ENCODE measurements at regions not wholly inside any gene's neighbourhood (a gene's known extent, or its start where the extent isn't known, plus 50 kb on each side); places are given as distances from the start of the nearest gene placed in this dataset.

GRCh38 chr1:5098981-5099385 lies 444.6 kb downstream of the AJAP1 start:
- H3K9me2 ChIP-seq (replicated peaks; ENCODE audit: low read length): no peaks in the 10 kb centered on the region
- H3K4me3 ChIP-seq (ENCODE audit: low read length): no peak overlapping the region
- POLR2A ChIA-PET (ENCODE audit: unreplicated experiment): no interaction called here
- no peaks in the 10 kb centered on the region for H3K4me1 ChIP-seq (ENCODE audit: insufficient read depth, low read length)
- ATAC-seq (no peak), DNase-seq (no peak)
- no peak overlapping the region for H3K27ac ChIP-seq (ENCODE audit: low read length)
- H3K9me3 ChIP-seq (ENCODE audit: low read length): peaks cover 19% of the 10 kb centered on the region
- H3F3A ChIP-seq (ENCODE audit: low read length, unreplicated experiment): no peaks in the 10 kb centered on the region
- no peaks in the 10 kb centered on the region for H3K36me3 ChIP-seq (ENCODE audit: low read depth, low read length)
- no peaks in the 10 kb centered on the region for H3K27me3 ChIP-seq (ENCODE audit: low read length)
- H3K79me2 ChIP-seq (ENCODE audit: low read length): no peaks in the 10 kb centered on the region
- no TSS peak for BruUV-seq (replicated peaks)
- CTCF ChIA-PET: no interaction called here
- H4K20me1 ChIP-seq (ENCODE audit: low read length): no peaks in the 10 kb centered on the region
- TF ChIP-seq EZH2 (IDR thresholded peaks at IDR 0.05; ENCODE audit: low read length, unreplicated experiment): no peak
- no peak for TF ChIP-seq CTCF (conservative IDR thresholded peaks at IDR 0.05; ENCODE audit: low read depth, low read length)
- TF ChIP-seq EZH2phosphoT487 (IDR thresholded peaks at IDR 0.05; ENCODE audit: borderline replicate concordance, low read length): no peak
- intact Hi-C loops (cut with micrococcal nuclease): no loop called here
- H3K4me2 ChIP-seq (ENCODE audit: low read length): no peak overlapping the region
- H3K9ac ChIP-seq (ENCODE audit: low read length): no peak overlapping the region
- H2AFZ ChIP-seq (ENCODE audit: low read length): no peak overlapping the region

- no TSS peak for BruUV-seq (replicated peaks)
- no peaks in the 10 kb centered on the region for H3K36me3 ChIP-seq (ENCODE audit: low read depth, low read length)
Observed at GRCh38 chr1:5093042-5093441, 438.6 kb downstream of the AJAP1 start.

DNA sequence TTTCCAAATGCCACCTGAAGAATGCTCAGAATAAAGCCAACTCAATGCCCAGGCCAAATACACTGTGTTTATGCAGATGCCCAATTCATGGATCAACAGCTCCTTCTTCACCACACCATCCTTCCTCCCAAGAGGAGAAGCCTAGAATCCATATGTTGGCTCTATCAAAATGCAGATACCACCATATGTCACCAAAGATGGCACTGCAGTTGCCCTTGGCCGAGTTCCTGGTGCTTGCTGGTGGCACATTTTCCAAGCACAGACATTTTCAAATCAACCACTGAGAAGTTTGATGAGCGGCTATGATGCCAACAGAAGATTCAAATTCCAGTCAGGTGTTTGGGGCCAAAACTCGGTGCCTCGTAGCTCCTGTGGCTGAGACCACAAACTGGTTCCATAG lies 430.3 kb downstream of the AJAP1 start:
- Histone ChIP-seq H3K79me2 (ENCODE audit: low read length) (no peaks in the 10 kb centered on the region), H3K36me3 (ENCODE audit: low read depth, low read length) (no peaks in the 10 kb centered on the region), H3K9me3 (ENCODE audit: low read length) (peaks cover 5% of the 10 kb centered on the region; the same call in 1 of the 2 replicates), H2AFZ (ENCODE audit: low read length) (no peak overlapping the region), H3K4me1 (ENCODE audit: insufficient read depth, low read length) (no peaks in the 10 kb centered on the region), H3K9ac (ENCODE audit: low read length) (no peak overlapping the region), H3K4me3 (ENCODE audit: low read length) (no peak overlapping the region), H3K9me2 (replicated peaks; ENCODE audit: low read length) (no peaks in the 10 kb centered on the region), H3F3A (ENCODE audit: low read length, unreplicated experiment) (no peaks in the 10 kb centered on the region), H3K4me2 (ENCODE audit: low read length) (no peak overlapping the region), H3K27me3 (ENCODE audit: low read length) (no peaks in the 10 kb centered on the region), H4K20me1 (ENCODE audit: low read length) (no peaks in the 10 kb centered on the region), H3K27ac (ENCODE audit: low read length) (no peak overlapping the region)
- DNase-seq (no peak), ATAC-seq (no peak)
- CTCF ChIA-PET: no interaction called here
- POLR2A ChIA-PET (ENCODE audit: unreplicated experiment): no interaction called here
- BruUV-seq (replicated peaks): no TSS peak
- intact Hi-C loops (cut with micrococcal nuclease): no loop called here
- TF ChIP-seq EZH2 (IDR thresholded peaks at IDR 0.05; ENCODE audit: low read length, unreplicated experiment) (no peak), EZH2phosphoT487 (IDR thresholded peaks at IDR 0.05; ENCODE audit: borderline replicate concordance, low read length) (no peak), CTCF (conservative IDR thresholded peaks at IDR 0.05; ENCODE audit: low read depth, low read length) (no peak)

More at GRCh38 chr1:5093042-5093441, 438.6 kb downstream of the AJAP1 start:
- Histone ChIP-seq H3K27me3 (ENCODE audit: low read length) (no peaks in the 10 kb centered on the region), H3K27ac (ENCODE audit: low read length) (no peak overlapping the region), H4K20me1 (ENCODE audit: low read length) (no peaks in the 10 kb centered on the region), H3K4me2 (ENCODE audit: low read length) (no peak overlapping the region), H3K4me1 (ENCODE audit: insufficient read depth, low read length) (no peaks in the 10 kb centered on the region), H3F3A (ENCODE audit: low read length, unreplicated experiment) (no peaks in the 10 kb centered on the region), H2AFZ (ENCODE audit: low read length) (no peak overlapping the region), H3K9ac (ENCODE audit: low read length) (no peak overlapping the region), H3K9me2 (replicated peaks; ENCODE audit: low read length) (no peaks in the 10 kb centered on the region), H3K79me2 (ENCODE audit: low read length) (no peaks in the 10 kb centered on the region), H3K4me3 (ENCODE audit: low read length) (no peak overlapping the region), H3K9me3 (ENCODE audit: low read length) (peaks cover 44% of the 10 kb centered on the region)
- ATAC-seq: no peak
- ChIA-PET POLR2A (ENCODE audit: unreplicated experiment) (no interaction called here), CTCF (no interaction called here)
- TF ChIP-seq CTCF (conservative IDR thresholded peaks at IDR 0.05; ENCODE audit: low read depth, low read length) (no peak), EZH2 (IDR thresholded peaks at IDR 0.05; ENCODE audit: low read length, unreplicated experiment) (no peak), EZH2phosphoT487 (IDR thresholded peaks at IDR 0.05; ENCODE audit: borderline replicate concordance, low read length) (no peak)
- intact Hi-C loops (cut with micrococcal nuclease): no loop called here
- no peak for DNase-seq
